ENCODE measurements at regions not wholly inside any gene's neighbourhood (a gene's known extent, or its start where the extent isn't known, plus 50 kb on each side); places are given as distances from the start of the nearest gene placed in this dataset.

- TF ChIP-seq CTCF (optimal IDR thresholded peaks at IDR 0.05 in 1 of 3, IDR thresholded peaks at IDR 0.05 in 1 of 3, conservative IDR thresholded peaks at IDR 0.05 in 1 of 3; ENCODE audit: extremely low read depth in 1 of 3, insufficient read depth in 2 of 3, low read length in 3 of 3) (no peak), EZH2 (IDR thresholded peaks at IDR 0.05; ENCODE audit: low read length) (no peak)
These were observed 92.8 kb upstream of the GALNT15 start for GRCh38 chr3:16081661-16082060.

Measured in keratinocyte (primary cell).